OCI-LY7 (cell line): ENCODE measurements at regions not wholly inside any gene's neighbourhood (a gene's known extent, or its start where the extent isn't known, plus 50 kb on each side); places are given as distances from the start of the nearest gene placed in this dataset.
"Not testable (repeated sequence)": the region's sequence is repeated elsewhere in the genome, so short reads cannot be mapped to it uniquely, and the experiment has no call there.

Experiments used
- BruUV-seq: library from RNA; stranded (reverse); fragments of 400-500 nt; replicated peaks from 2 replicates; lab custom pipeline; 2021; lab: Mats Ljungman, UMichigan
- CTCF ChIA-PET: fragments of 300-600 bp; sonication (Branson Sonifier 250); formaldehyde crosslinking; loops from one replicate; lab custom pipeline; 2022; ENCODE audit warnings: antibody characterized with exemption; ENCODE audit not compliant: unreplicated experiment; lab: Charles Lee
- POLR2A ChIA-PET: fragments of 300-600 bp; sonication (Branson Sonifier 250); formaldehyde crosslinking; loops from one replicate; lab custom pipeline; 2022; ENCODE audit warnings: antibody characterized with exemption; lab: Charles Lee
- DNase-seq: peaks from one replicate; pipeline ENCODE4 v3.0.0-alpha.2; 2015; ENCODE audit warnings: low spot score
- H2AFZ ChIP-seq: fragments of 200-600 bp; sonication (generic), shearing (Covaris generic); 2 replicates; pipeline ENCODE4 v1.6.1; 2014; ENCODE audit warnings: mild to moderate bottlenecking, antibody characterized with exemption, low read length, moderate library complexity
- H3K27ac ChIP-seq: fragments of 200-600 bp; sonication (generic); 2 replicates; pipeline ENCODE4 v1.5.1; 2014; ENCODE audit warnings: mixed run types, low read depth, mild to moderate bottlenecking, moderate library complexity, low read length, inconsistent platforms; ENCODE audit not compliant: poor library complexity, severe bottlenecking
- H3K36me3 ChIP-seq: fragments of 200-600 bp; sonication (generic); 2 replicates; pipeline ENCODE4 v1.6.1; 2014; ENCODE audit warnings: mild to moderate bottlenecking, antibody characterized with exemption, low read length, moderate library complexity, mixed read lengths; ENCODE audit not compliant: insufficient read depth
- H3K4me1 ChIP-seq: fragments of 200-600 bp; sonication (generic); 2 replicates; pipeline ENCODE4 v1.5.1; 2014; ENCODE audit warnings: mild to moderate bottlenecking, low read length; ENCODE audit not compliant: insufficient read depth, poor library complexity, severe bottlenecking
- H3K4me2 ChIP-seq: fragments of 200-600 bp; sonication (generic); 2 replicates; pipeline ENCODE4 v1.6.1; 2014; ENCODE audit warnings: mild to moderate bottlenecking, low read length
- H3K4me3 ChIP-seq: fragments of 200-600 bp; sonication (generic); 2 replicates; pipeline ENCODE4 v1.5.1; 2014; ENCODE audit warnings: mild to moderate bottlenecking, low read depth, low read length; ENCODE audit not compliant: poor library complexity, severe bottlenecking
- H3K79me2 ChIP-seq: fragments of 200-600 bp; sonication (generic); 2 replicates; pipeline ENCODE4 v1.6.1; 2016; ENCODE audit warnings: low read depth, mild to moderate bottlenecking, low read length, moderate library complexity, mixed read lengths; ENCODE audit not compliant: insufficient read depth
- H3K9me2 ChIP-seq: fragments of 200-600 bp; sonication (generic); 2 replicates; pipeline ENCODE4 v1.6.1; 2016; ENCODE audit warnings: mild to moderate bottlenecking, low read length, mixed read lengths; ENCODE audit not compliant: insufficient read depth
- H3K9me3 ChIP-seq: fragments of 200-600 bp; sonication (generic); 2 replicates; pipeline ENCODE4 v1.6.1; 2014; ENCODE audit warnings: mild to moderate bottlenecking, mixed run types, low read length, mixed read lengths
- H4K20me1 ChIP-seq: fragments of 200-600 bp; sonication (generic); 2 replicates; pipeline ENCODE4 v1.6.1; 2014; ENCODE audit warnings: mild to moderate bottlenecking, antibody characterized with exemption, low read length, moderate library complexity, mixed read lengths; ENCODE audit not compliant: insufficient read depth
- CTCF ChIP-seq: fragments of 200-600 bp; sonication (generic); conservative IDR thresholded peaks from 2 replicates; pipeline ENCODE4 v1.5.1; 2014; ENCODE audit warnings: mild to moderate bottlenecking, antibody characterized with exemption, low read length, moderate library complexity, mixed read lengths
- EZH2phosphoT487 ChIP-seq: fragments of 200-600 bp; sonication (generic); IDR thresholded peaks from 2 replicates; pipeline ENCODE4 v1.6.1; 2018; ENCODE audit warnings: low read depth, borderline replicate concordance, mild to moderate bottlenecking, mixed run types, antibody characterized with exemption, low read length, moderate library complexity, mixed read lengths
- intact Hi-C: fragments of 100-400 bp; cut with micrococcal nuclease; formaldehyde crosslinking; loops from one replicate; pipeline ENCODE4 v1.10.0; 2022; ENCODE audit not compliant: unreplicated experiment

DNA sequence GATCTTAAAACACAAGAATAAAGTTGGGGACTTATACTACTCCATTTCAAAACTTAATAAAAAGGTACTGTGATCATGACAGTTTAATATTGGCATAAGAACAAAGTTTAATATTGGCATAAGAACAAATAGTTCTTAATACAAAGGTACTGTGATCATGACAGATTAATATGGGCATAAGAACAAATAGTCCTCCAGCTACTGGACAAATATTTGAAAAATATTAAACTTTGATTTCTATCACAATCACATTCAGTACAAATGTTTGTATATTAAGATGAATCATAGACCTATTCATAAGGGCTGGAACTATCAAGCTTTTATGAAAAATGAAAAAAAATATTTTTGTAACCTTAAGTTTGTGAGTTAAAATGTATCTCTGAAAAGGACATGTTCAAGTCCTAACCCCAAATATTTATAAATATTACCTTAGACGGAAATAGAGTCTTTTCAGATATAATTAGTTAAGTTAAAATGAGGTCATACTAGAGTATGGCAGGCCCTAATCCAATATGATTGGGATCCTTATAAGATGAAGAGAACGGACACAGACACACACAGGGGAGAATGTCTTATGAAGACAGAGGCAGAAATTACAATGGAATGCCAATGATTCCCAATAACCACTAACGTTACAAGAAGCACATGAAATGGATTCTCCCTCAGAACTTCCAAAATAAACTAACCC lies 79.1 kb upstream of the RGS1 start:
- Histone ChIP-seq H3K4me2 (no peak overlapping the region), H3K4me3 (no peak overlapping the region), H2AFZ (no peak overlapping the region), H3K79me2 (no peaks in the 10 kb centered on the region), H3K9me3 (no peaks in the 10 kb centered on the region), H3K4me1 (no peaks in the 10 kb centered on the region), H3K27ac (no peak overlapping the region), H3K9me2 (no peaks in the 10 kb centered on the region), H3K36me3 (no peaks in the 10 kb centered on the region), H4K20me1 (no peaks in the 10 kb centered on the region)
- TF ChIP-seq EZH2phosphoT487 (no peak), CTCF (no peak)
- CTCF ChIA-PET, result no interaction called here
- intact Hi-C loops, result no loop called here
- DNase-seq, result no peak
- no TSS peak for BruUV-seq
- POLR2A ChIA-PET, result interaction anchor here (0.5 to 1.4 kb wide), 2 partner anchors 13 to 202 kb away, joined by 4 read pairs; no protein-coding TSS in a partner anchor

DNA sequence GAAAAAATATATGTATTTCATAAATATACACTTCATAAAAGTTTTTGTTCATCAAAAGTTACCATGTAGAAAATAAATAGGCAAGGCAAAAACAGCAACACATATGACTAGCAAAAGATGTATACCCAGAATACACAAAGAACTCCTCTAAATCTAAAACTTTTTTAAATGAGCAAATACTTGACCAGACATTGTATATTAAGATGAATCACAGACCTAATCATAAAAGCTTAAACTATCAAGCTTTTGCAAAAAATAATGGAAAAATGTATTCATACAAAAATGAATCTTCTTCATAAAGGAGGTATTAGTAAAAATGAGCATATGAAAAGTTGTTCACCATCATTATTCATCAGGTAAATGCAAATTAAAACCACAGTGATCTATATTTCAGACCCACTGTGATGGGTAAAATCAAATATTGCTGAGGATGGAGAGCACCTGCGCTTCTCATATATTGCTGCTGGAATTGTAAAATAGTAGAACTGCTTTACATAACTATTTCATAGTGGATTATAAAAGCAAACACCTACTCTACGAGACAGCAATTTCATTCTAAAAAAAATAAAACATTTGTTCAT lies 78.3 kb upstream of the RGS1 start:
- no peak overlapping the region for H3K27ac ChIP-seq
- H3K79me2 ChIP-seq, result no peaks in the 10 kb centered on the region
- intact Hi-C loops, result no loop called here
- DNase-seq, result no peak
- H4K20me1 ChIP-seq, result no peaks in the 10 kb centered on the region
- H3K4me1 ChIP-seq, result no peaks in the 10 kb centered on the region
- POLR2A ChIA-PET, result interaction anchor here (0.5 kb wide), 1 partner anchor 81 kb away, joined by 4 read pairs; no protein-coding TSS in a partner anchor
- no peaks in the 10 kb centered on the region for H3K9me3 ChIP-seq
- H2AFZ ChIP-seq, result no peak overlapping the region
- no peaks in the 10 kb centered on the region for H3K9me2 ChIP-seq
- TF ChIP-seq CTCF (no peak), EZH2phosphoT487 (no peak)
- CTCF ChIA-PET, result no interaction called here
- no peaks in the 10 kb centered on the region for H3K36me3 ChIP-seq
- H3K4me2 ChIP-seq, result no peak overlapping the region
- no TSS peak for BruUV-seq
- H3K4me3 ChIP-seq, result no peak overlapping the region

DNA sequence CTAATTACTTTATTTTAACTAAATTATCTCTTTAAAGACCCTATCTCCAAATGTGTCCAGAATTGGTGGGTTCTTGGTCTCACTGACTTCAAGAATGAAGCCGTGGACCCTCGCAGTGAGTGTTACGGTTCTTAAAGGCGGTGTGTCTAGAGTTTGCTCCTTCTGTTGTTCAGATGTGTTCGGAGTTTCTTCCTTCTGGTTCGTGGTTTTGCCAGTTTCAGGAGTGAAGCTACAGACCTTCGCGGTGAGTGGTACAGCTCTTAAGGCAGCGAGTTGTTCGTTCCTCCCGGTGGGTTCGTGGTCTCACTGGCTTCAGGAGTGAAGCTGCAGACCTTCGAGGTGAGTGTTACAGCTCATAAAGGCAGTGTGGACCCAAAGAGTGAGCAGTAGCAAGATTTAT lies 77.5 kb upstream of the RGS1 start:
- H3K36me3 ChIP-seq, H3K27ac ChIP-seq, POLR2A ChIA-PET, H3K79me2 ChIP-seq, CTCF ChIA-PET, H3K4me1 ChIP-seq, H3K4me3 ChIP-seq, intact Hi-C loops, H3K4me2 ChIP-seq, DNase-seq, H2AFZ ChIP-seq, BruUV-seq, H4K20me1 ChIP-seq, H3K9me3 ChIP-seq, H3K9me2 ChIP-seq: not testable (repeated sequence)

DNA sequence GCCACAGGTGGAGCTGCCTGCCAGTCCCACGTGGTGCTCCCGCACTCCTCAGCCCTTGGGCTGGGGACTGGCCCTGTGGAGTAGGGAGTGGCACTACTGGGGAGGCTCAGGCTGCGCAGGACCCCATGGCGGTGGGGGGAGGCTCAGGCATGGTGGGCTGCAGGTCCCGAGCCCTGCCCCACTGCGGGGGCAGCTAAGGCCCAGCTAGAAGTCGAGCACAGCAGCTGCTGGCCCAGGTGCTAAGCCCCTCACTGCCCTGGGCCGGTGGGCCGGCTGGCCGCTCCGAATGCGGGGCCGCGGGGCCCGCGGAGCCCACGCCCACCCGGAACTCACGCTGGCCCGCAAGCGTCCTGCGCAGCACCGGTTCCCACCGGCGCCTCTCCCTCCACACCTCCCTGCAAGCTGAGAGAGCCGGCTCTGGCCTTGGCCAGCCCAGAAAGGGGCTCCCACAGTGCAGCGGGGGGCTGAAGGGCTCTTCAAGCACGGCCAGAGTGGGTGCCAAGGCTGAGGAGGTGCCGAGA lies 76.5 kb upstream of the RGS1 start:
- H3K27ac ChIP-seq, H4K20me1 ChIP-seq, H3K79me2 ChIP-seq, CTCF ChIA-PET, intact Hi-C loops, H3K9me2 ChIP-seq, H3K4me3 ChIP-seq, H3K36me3 ChIP-seq, BruUV-seq, H3K4me1 ChIP-seq, H3K9me3 ChIP-seq, H2AFZ ChIP-seq, POLR2A ChIA-PET, H3K4me2 ChIP-seq, DNase-seq: not testable (repeated sequence)

GRCh38 chr1:192500541-192500940 lies 75.0 kb upstream of the RGS1 start:
- H3K4me2 ChIP-seq, H4K20me1 ChIP-seq, H3K79me2 ChIP-seq, CTCF ChIA-PET, H3K27ac ChIP-seq, H3K9me2 ChIP-seq, H3K9me3 ChIP-seq, H3K36me3 ChIP-seq, BruUV-seq, H2AFZ ChIP-seq, intact Hi-C loops, H3K4me1 ChIP-seq, POLR2A ChIA-PET, H3K4me3 ChIP-seq, DNase-seq: not testable (repeated sequence)
